ENCODE measurements at regions not wholly inside any gene's neighbourhood (a gene's known extent, or its start where the extent isn't known, plus 50 kb on each side); places are given as distances from the start of the nearest gene placed in this dataset.

GRCh38 chr9:79196606-79197005 is 375.2 kb upstream of the TLE4 start:
- peak; percentile 72 to 77 for DNase-seq (ENCODE audit: low read depth in 2 of 2)

GRCh38 chr9:79200336-79200735 is 371.4 kb upstream of the TLE4 start:
- no peak for DNase-seq (ENCODE audit: low read depth in 2 of 2)

GRCh38 chr9:79201636-79202035 is 370.1 kb upstream of the TLE4 start:
- DNase-seq (ENCODE audit: low read depth in 2 of 2) = no peak

DNA sequence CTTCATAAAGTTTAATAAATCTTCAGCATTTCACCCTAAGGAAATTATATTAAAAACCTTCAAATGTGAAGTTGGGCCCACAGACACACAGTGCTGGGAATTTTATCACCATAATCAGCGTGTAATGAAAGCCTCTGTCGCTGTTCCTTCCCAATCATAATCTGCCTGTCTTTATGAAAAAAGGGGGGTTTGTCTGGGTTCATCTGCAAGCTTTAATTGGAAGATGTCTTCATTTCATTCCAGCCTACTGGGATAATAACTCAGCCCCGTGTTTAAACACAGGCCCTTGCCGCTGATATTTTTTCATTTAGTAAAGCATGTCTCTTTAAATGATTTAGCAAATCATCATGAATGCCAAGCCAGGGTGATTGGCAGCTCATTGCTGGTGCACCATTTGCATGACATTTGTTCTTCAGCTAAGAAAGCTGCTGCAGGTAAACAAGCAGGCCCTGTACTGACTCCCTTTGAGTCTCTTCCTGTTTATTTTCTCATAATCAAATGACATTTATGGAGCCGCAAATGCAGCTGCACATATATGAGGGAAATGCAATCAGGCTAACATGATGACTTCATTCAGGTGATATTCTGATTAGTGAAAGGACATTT is 362.9 kb upstream of the TLE4 start:
- DNase-seq (ENCODE audit: low read depth in 2 of 2) = no peak

DNA sequence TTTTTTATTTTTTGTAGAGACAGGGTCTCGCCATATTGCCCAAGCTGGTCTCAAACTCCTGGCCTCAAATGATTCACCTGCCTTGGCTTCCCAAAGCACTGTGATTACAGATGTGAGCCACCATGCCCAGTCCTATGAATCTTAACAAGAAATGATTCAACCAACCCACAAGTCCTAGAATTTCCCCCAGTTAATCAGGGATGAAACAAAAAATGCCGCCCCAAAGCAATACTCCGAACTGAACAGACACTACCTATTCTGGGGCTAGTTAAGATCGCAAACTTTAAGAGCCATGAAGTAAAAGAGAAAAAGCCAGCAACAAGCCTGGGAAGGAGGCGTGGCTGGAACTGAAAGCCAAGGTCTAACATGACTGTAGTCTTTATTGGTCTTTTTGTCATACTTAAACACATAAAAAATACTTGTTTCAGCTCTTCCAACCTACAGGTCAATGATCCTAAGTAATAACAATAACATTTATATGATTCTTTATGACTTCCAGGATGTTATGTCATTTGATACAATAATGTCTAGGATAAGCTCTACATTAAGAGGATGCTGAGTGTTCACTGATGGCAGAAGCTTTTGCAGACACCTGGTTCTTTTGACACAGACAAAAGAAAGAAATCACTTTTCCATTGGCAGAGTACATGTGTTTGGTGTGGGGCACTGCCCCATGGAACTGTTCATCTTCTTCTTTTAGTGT is 361.1 kb upstream of the TLE4 start:
- no peak for DNase-seq (ENCODE audit: low read depth in 2 of 2)

- no peak for DNase-seq (ENCODE audit: low read depth in 2 of 2)
Measured at GRCh38 chr9:79213417-79214125, 358.2 kb upstream of the TLE4 start.

DNA sequence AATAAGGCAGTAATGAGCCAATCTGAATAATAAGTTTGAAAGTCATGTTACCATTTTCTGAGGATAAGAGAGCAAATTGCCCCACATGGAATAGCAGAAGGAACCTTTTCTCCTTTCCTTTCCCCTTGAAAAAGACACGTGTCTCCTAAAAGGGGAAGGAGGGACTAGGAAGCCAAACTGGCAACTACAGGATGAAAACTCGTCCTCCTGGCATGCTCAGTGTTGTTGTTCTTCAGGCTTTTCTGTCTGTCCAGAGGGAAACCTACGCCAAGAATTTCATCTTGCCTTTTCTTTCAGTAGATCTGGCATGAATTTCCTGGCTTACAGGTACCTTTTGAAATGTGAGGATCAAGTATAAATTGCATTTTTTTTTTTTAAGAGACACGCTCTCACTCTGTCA is 355.9 kb upstream of the TLE4 start:
- no peak for DNase-seq (ENCODE audit: low read depth in 2 of 2)

GRCh38 chr9:79220251-79220650 is 351.5 kb upstream of the TLE4 start:
- no peak for DNase-seq (ENCODE audit: low read depth in 2 of 2)

GRCh38 chr9:79220666-79221065 is 351.1 kb upstream of the TLE4 start:
- DNase-seq (ENCODE audit: low read depth in 2 of 2) = no peak

DNA sequence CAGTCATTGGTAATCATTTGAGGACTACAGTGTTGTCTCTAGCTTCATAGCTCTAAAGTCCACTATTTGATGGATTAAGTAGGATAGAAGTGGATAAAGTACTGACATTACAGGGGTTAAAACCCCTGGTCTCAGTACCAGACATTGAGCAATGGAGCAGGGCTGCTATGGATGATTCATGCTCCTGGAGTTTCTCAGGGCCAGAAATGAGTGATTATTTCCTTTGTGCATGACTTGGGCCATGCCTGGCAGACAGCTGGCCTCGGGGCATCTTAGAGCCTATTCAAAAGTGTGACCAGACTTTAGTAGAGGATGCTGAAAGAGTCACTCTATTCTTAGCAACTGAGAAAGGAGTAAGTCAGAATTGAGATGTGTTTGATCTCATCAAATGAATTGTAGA is 350.7 kb upstream of the TLE4 start:
- DNase-seq (ENCODE audit: low read depth in 2 of 2) = peak; percentile 48 to 59

GRCh38 chr9:79222483-79222882 is 349.3 kb upstream of the TLE4 start:
- no peak for DNase-seq (ENCODE audit: low read depth in 2 of 2)

DNA sequence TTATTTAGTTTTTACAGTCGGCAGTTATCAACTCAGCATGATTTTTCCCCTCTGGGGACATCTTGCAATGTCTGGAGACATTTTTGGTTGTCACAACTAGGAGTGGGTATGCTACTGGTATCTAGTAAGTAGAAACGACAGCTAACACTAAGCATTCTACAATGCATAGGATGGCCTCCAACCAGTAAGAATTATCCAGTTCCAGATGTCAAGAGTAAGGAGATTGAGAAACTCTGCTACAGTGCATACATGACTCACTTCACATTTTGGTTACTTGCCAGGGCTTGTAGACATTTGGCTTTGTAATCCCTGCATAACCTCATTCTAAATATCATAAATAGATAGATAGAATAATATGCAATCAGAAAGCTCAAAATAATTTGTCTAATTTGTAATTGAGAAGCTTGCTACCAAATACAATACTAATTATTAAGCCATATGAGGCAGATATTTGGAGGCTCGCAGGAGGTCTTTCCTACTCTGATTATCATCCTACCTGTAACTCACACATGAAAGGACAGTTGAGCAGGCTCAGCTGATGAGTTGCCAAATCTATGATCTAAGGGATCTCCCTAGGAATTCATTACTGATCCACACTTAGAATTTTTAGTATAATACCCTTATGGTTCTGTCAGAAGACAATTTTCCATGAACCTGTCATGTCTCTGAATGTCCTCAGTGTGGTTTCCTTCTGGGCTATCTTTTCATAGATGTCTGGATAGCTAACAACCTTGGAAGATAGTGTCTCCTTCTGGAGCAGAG is 346.9 kb upstream of the TLE4 start:
- peak; percentile 96 for DNase-seq (ENCODE audit: low read depth in 2 of 2)

DNA sequence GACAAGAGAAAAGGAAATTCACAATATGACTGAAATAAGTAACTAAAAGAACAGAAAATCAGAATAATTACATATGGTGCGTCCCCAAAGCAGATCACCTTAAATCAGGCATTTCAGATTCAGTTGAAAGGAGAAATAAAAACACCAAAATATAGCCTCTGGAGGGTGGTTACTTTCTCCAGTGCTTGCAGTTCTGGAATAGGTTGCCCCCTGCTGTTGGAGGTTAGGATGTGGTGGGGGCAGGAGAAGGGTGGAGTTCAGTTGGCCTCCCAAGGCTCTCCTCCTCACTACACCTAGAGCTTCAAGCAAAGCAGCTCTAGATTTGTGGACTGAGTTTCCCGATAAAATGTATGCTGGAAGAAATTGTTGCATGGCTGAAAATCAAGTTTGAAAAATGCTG is 338.2 kb upstream of the TLE4 start:
- no peak for DNase-seq (ENCODE audit: low read depth in 2 of 2)

- DNase-seq (ENCODE audit: low read depth in 2 of 2) = no peak
Measured at GRCh38 chr9:79236466-79236865, 335.3 kb upstream of the TLE4 start.

DNA sequence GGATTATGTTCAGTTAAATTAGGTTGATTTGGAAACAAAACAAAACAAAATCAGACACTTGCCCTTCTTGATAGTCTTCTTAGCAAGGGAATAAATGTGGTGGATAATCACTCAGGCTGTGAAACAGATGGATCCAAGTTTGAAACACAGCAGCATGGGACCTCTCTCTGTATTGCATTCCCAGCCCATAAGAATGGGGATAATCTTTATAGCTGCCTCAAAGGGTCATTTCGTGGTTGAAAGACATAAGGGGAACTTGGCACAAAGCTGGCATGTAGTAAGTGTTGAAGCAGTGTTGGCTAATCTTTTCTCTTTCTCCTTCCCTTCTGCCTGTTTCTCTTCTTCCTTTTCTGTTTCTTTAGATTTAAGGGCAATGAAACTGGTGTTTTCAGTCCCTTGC is 333.9 kb upstream of the TLE4 start:
- DNase-seq (ENCODE audit: low read depth in 2 of 2) = no peak

- no peak for DNase-seq (ENCODE audit: low read depth in 2 of 2)
Measured at GRCh38 chr9:79240774-79241173, 331.0 kb upstream of the TLE4 start.

- DNase-seq (ENCODE audit: low read depth in 2 of 2) = no peak
Measured at GRCh38 chr9:79242489-79242888, 329.3 kb upstream of the TLE4 start.

DNA sequence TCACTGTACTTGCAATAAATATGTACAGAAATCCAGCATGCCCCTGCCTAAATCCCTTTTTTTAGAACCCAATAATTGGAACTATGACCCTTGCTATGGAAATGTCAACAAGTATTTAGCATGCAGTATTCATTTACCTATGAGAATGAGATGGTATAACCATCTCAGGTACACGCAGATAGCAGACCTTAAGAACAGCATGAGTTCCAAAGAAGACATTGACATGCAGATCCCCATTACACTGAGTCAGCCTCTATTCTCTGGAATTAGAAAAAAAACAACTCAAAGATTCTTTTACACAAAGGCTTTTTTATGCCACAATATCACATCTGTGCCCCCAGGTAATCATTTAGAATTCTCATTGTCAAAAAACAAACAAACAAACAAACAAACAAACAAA is 325.6 kb upstream of the TLE4 start:
- no peak for DNase-seq (ENCODE audit: low read depth in 2 of 2)

DNA sequence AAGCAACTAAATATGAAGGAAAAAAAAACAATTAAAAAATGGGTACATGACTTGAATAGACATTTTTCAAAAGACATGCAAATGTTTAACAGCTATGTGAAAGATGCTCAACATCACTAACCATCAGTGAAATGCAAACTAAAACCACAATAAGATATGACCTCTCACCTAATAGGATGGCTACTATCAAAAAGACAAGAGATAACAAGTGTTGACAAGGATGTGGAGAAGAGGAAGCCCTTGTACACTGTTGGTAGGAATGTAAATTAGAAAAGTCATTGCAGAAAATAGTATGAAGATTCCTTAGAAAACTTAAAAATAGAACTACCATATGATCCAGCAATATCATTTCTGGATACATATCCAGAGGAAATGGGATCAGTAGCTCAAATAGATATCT is 324.7 kb upstream of the TLE4 start:
- DNase-seq (ENCODE audit: low read depth in 2 of 2) = no peak

GRCh38 chr9:79250806-79251205 is 321.0 kb upstream of the TLE4 start:
- DNase-seq (ENCODE audit: low read depth in 2 of 2) = no peak

GRCh38 chr9:79254900-79255650 is 316.7 kb upstream of the TLE4 start:
- no peak for DNase-seq (ENCODE audit: low read depth in 2 of 2)

Data from fibroblast of skin of left quadriceps (primary cell).